ENCODE measurements at regions not wholly inside any gene's neighbourhood (a gene's known extent, or its start where the extent isn't known, plus 50 kb on each side); places are given as distances from the start of the nearest gene placed in this dataset.

- TF ChIP-seq MXD3 (CRISPR knock-in tag; IDR thresholded peaks at IDR 0.05) (no peak), MAX (IDR thresholded peaks at IDR 0.05) (no peak), TBP (CRISPR knock-in tag; IDR thresholded peaks at IDR 0.05) (no peak), RFX5 (IDR thresholded peaks at IDR 0.05; ENCODE audit: low read depth, low read length) (no peak), TARDBP (CRISPR knock-in tag; IDR thresholded peaks at IDR 0.05) (no peak), ZNF660 (CRISPR knock-in tag; IDR thresholded peaks at IDR 0.05; ENCODE audit: borderline replicate concordance, low read depth) (no peak), MYC (CRISPR knock-in tag; IDR thresholded peaks at IDR 0.05; ENCODE audit: borderline replicate concordance) (no peak), ZNF501 (CRISPR knock-in tag; IDR thresholded peaks at IDR 0.05) (no peak), GFI1 (CRISPR knock-in tag; IDR thresholded peaks at IDR 0.05; ENCODE audit: borderline replicate concordance) (no peak), YY1 (IDR thresholded peaks at IDR 0.05; ENCODE audit: insufficient read depth, insufficient replicate concordance, low read depth, low read length) (no peak)
Observed at GRCh38 chr1:81467383-81467782, 333.4 kb upstream of the ADGRL2 start.

Measured in HepG2 (cell line).